Adipose tissue (tissue), 3 donors: ENCODE measurements at regions not wholly inside any gene's neighbourhood (a gene's known extent, or its start where the extent isn't known, plus 50 kb on each side); places are given as distances from the start of the nearest gene placed in this dataset.

ENCODE experiments used
- H3K27ac ChIP-seq: one replicate; pipeline ENCODE4 v1.5.1; 2013; ENCODE audit warnings: low read depth, low read length
- WGBS, 3 donors: extraction: QIAGEN DNeasy Blood & Tissue Kit; methylation state at CpG; one replicate each; pipeline ENCODE4 v1.1.7; 2013; 5-methylcytosine and 5-hydroxymethylcytosine counted together
- donor health status: healthy with polysubstance abuse.
- donor health status: Bipolar disorder and iron deficiency.
- donor health status: healthy.

DNA sequence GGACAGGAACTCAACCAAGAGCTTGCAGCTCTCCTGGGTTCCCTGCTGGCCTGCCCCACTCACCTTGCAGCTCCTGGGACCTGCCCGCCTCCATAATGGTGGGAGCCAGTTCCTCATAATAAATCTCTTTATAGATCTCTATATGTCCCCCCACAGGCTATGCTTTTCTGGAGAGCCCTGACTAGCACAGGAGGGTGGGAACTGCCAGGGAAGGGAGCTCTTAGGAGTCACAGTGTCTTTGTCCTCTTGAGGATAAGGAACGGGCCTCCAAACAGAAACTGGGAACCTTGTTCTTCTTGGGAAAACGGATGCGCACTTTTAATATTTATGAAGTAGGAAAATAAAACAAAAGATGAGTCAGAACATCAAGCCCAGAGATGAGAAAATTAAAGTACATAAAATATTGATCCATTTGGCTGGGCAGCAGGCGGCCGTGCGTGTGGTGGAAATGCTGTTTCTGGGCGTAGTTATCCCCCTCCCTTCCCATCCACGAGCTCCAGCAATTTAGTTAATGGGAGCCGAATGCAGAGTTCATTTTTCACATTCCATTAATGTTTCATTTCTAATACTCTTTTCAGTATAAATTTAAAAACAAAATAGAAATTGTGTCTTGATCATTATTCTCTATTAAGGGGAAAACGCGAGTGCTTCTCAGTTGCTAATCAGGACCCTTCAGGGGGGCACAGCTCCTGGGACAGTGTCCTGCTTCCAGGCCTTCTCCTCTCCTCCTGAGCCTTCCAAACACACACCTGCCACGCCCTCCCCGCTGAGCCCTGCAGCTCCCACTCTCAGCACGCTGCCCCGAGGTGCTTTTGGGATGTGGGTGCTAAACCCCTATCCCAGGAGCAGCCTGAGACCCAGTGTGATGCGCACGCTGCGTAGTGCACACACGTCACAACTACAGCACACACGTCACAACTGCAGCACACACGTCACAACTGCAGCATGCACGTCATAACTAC lies 323.3 kb upstream of the AJAP1 start:
- 70 to 79% (median 72%) methylated on average over 23 of the region's 23 CpGs for WGBS, 3 donors
- H3K27ac ChIP-seq: no peak overlapping the region

- H3K27ac ChIP-seq: no peak overlapping the region
- 84 to 94% (median 90%) methylated on average over 20 of the region's 20 CpGs for WGBS, 3 donors
Measured at GRCh38 chr1:4331767-4332163, 322.6 kb upstream of the AJAP1 start.

DNA sequence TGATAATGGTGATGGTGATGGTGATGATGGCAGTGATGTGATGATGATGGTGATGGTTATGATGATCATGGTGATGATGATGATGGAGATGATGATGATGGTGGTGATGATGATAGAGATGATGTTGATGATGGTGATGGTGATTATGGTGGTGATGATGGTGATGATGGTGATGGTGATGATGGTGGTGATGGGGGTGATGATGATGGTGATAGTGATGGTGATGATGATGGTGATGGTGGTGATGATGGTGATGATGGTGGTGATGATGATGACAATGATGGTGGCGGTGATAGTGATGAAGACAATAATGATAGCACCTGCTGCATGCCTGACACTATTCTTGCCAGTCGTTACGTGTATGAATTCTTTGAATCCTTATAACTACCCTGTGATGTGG lies 317.9 kb upstream of the AJAP1 start:
- no peak overlapping the region for H3K27ac ChIP-seq
- 79 to 94% (median 87%) methylated on average over 3 of the region's 3 CpGs for WGBS, 3 donors

GRCh38 chr1:4341421-4341820 lies 313.0 kb upstream of the AJAP1 start:
- WGBS, 3 donors: 51 to 70% (median 55%) methylated on average over 8 of the region's 8 CpGs
- H3K27ac ChIP-seq: no peak overlapping the region

- 67 to 80% (median 74%) methylated on average over 18 of the region's 18 CpGs for WGBS, 3 donors
- no peak overlapping the region for H3K27ac ChIP-seq
Measured at GRCh38 chr1:4344065-4344732, 310.2 kb upstream of the AJAP1 start.

DNA sequence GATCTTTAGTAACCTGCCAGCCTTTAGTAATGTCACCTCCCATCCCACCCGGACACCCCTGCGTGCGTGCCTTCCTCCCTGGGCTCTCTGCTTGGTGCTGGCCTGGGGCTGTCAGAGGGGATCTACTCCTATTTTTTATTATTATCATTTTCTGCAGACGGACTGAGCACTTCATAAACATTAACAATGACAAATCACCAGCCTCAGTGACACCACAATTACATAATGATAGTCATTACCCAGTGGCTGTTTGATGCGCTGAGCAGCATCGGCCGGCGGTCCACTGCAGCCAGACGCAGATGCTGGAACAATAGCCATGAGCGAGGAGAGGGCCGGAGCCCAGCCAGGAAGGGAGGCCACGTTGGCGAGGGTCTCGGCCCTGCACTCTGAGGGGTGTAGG lies 309.3 kb upstream of the AJAP1 start:
- whole genome bisulfite sequencing, 3 donors: 76 to 78% (median 77%) methylated on average over 14 of the region's 14 CpGs

DNA sequence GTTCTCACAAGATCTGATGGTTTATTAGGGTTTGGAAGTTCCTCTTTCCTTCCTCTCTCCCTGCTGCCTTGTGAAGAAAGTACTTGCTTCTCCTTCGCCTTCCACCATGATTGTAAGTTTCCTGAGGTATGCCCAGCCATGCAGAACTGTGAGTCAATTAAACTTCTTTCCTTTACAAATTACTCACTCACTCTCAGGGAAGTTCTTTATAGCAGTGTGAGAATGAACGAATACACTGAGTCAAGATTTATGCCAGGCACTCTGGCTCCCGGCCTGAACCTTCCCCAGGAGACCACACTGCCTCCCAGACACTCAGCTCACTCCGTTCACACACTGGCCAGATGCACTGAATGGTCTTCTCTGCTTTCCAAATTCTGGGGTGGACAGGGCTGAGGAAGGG lies 308.3 kb upstream of the AJAP1 start:
- WGBS, 3 donors: 48 to 59% (median 58%) methylated on average over 4 of the region's 4 CpGs

More for the DNA sequence above, 309.3 kb upstream of the AJAP1 start:
- no peak overlapping the region for H3K27ac ChIP-seq

DNA sequence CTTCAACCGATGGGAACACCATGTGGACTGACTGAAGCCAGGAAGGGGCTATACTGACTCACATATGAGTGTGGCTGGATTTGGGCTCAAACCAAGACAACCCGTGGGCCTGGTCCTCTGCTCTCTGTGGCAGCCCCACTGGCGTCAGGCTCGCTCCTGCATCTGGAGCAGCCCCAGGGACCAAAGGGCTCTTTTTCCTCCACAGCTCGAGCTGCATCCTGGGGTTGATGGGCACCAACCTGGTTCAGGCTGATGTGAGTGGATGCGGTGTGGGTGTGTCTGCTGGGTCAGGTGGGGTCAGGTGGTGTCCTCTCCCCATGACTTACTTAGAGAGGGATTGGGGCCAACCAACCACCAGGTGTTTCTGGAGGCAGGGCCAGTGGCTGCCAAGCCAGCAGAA lies 303.0 kb upstream of the AJAP1 start:
- 87 to 91% (median 88%) methylated on average over 6 of the region's 6 CpGs for WGBS, 3 donors
- H3K27ac ChIP-seq: no peak overlapping the region

More for the DNA sequence above, 308.3 kb upstream of the AJAP1 start:
- no peak overlapping the region for H3K27ac ChIP-seq

- WGBS, 3 donors: 68 to 79% (median 75%) methylated on average over 13 of the region's 13 CpGs
Measured at GRCh38 chr1:4353090-4353856, 301.1 kb upstream of the AJAP1 start.

GRCh38 chr1:4355839-4356238 lies 298.6 kb upstream of the AJAP1 start:
- 49 to 67% (median 63%) methylated on average over 6 of the region's 6 CpGs for WGBS, 3 donors
- no peak overlapping the region for H3K27ac ChIP-seq

More at GRCh38 chr1:4353090-4353856, 301.1 kb upstream of the AJAP1 start:
- H3K27ac ChIP-seq: no peak overlapping the region

DNA sequence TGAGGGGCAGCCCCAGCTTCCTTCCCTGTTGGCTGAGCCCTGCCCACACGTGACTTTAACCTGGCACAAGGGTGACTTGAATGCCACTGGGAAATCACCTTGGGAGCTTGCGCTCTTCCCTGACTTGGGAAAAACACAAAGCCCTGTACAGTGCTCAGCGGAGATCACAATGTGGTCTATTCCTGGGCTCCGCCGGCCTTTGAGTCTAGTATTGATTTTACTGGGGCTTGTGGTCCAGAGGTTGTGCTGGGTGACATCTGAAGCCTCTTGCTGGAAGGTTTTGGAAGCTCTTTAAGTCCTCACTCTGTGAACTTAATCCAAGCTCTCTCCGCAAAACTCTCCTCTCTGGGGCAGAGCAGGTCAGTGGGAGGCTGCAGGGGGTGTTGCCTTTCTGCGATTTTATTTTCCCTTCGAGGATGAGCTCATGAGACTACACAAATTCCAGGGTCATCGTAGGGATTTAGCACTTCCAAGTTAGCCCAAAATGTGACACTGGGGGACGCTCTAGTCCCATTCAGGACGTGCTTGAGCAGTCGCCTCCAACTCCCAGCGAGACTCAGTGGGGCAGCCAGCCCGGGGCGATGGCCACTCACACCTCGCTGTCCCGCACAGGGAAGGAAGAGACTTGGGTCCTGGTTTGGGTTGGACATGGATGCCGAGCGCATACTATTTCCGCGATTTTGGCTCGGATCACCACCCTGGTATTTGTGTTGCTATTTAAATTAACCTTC lies 291.9 kb upstream of the AJAP1 start:
- 73 to 83% (median 80%) methylated on average over 22 of the region's 22 CpGs for whole genome bisulfite sequencing, 3 donors

DNA sequence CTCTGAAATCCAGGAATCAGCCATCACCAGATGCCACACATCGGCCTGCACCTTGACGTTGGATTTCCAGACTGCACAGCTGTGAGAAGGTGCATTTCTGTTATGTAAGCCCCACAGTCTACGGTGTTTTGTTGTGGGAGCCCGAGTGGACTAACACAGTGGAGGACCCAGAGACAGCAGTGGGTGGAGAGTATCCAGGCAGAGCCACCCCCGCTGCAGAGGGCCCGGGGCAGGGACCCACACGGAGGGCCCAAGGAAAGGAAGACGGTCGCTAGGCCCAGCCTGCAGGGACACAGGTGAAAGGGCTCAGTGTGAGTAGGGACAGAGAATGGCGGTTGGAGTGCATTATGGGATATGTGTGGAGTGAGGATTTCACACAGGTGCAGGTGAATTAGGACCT lies 288.3 kb upstream of the AJAP1 start:
- no peak overlapping the region for H3K27ac ChIP-seq
- WGBS, 3 donors: 84 to 90% (median 88%) methylated on average over 10 of the region's 10 CpGs

More for the DNA sequence above, 291.9 kb upstream of the AJAP1 start:
- no peak overlapping the region for H3K27ac ChIP-seq

- no peak overlapping the region for H3K27ac ChIP-seq
- 78 to 89% (median 81%) methylated on average over 13 of the region's 13 CpGs for WGBS, 3 donors
Measured at GRCh38 chr1:4367230-4367777, 287.1 kb upstream of the AJAP1 start.

- H3K27ac ChIP-seq: no peak overlapping the region
- WGBS, 3 donors: 83 to 92% (median 91%) methylated on average over 4 of the region's 4 CpGs
Measured at GRCh38 chr1:4369335-4369734, 285.1 kb upstream of the AJAP1 start.

DNA sequence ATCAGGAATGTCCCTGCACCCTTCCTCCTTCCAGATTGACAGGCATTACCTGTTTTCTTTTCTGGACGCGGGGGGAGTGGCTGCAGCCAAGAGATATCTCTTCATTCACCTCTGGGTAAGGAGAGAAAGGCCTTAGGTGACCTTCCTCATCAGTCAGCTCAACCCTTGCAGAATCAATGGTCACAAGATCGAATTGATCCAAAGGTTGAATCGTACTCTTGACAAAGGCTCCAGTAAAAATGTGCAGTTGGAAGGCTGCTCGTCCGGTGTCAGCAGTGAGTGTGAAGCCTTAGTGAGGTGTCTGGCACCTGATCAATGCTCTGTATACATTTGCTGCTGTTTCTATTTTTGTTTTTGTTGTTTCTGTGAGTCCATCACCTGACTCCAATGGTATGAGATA lies 282.6 kb upstream of the AJAP1 start:
- 66 to 90% (median 85%) methylated on average over 6 of the region's 6 CpGs for WGBS, 3 donors
- no peak overlapping the region for H3K27ac ChIP-seq

DNA sequence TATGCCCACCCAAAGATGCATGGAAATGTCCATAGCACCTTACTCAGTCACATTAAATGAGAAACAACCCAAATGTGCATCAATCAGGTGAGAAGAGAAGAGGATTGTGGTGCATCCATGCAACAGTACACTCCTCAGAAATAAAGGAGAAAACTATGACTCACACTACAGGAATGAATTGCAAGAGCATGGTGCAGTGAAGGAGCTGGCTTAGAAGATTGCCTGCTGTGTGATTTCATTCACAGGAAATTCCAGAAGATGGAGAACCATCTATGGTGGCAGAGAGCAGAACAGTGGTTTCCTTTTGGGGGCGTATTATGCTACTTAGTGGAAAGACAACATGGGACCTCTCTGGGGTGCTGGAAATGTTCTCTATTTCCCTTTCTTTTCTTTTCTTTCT lies 278.6 kb upstream of the AJAP1 start:
- no peak overlapping the region for H3K27ac ChIP-seq
- 68 to 85% (median 73%) methylated on average over 1 of the region's 1 CpG for WGBS, 3 donors

GRCh38 chr1:4379451-4380175 lies 274.8 kb upstream of the AJAP1 start:
- no peak overlapping the region for H3K27ac ChIP-seq
- WGBS, 3 donors: 76 to 83% (median 82%) methylated on average over 6 of the region's 6 CpGs
